HepG2 (cell line): ENCODE measurements at regions not wholly inside any gene's neighbourhood (a gene's known extent, or its start where the extent isn't known, plus 50 kb on each side); places are given as distances from the start of the nearest gene placed in this dataset.

ENCODE experiments used
- ATAC-seq: fragments of 200-7000 bp; cut with Tn5 transposase; 3 replicates; pipeline ENCODE4 v1.9.1; 2020; ENCODE audit warnings: mild to moderate bottlenecking, moderate library complexity
- BruUV-seq: library from RNA; stranded (reverse); fragments of 400-500 nt; replicated peaks from 2 replicates; lab custom pipeline; 2021; lab: Mats Ljungman, UMichigan
- CTCF ChIA-PET: fragments of 300-600 bp; formaldehyde crosslinking; extraction: SDS; loops from one replicate; lab custom pipeline; 2021; ENCODE audit warnings: low total read pairs, inconsistent platforms, low intra/inter-chr PET ratio; lab: Yijun Ruan, JAX
- POLR2A ChIA-PET: fragments of 350-600 bp; sonication (Branson Sonifier 250); formaldehyde crosslinking; loops from one replicate; lab custom pipeline; 2020; ENCODE audit warnings: antibody characterized with exemption, inconsistent platforms; lab: Yijun Ruan, JAX
- DNase-seq: peaks from one replicate; pipeline ENCODE4 v3.0.0-alpha.2; 2015; ENCODE audit warnings: low spot score
- FAIRE-seq: peaks from 3 replicates; lab custom pipeline; 2011; peaks lifted over from hg19 to GRCh38; lab: Jason Lieb, UNC
- H2AFZ ChIP-seq: one replicate; pipeline ENCODE4 v1.6.1; 2011; ENCODE audit warnings: low read length, inconsistent platforms
- H3K27ac ChIP-seq: fragments of 300-600 bp; 3 replicates; pipeline ENCODE4 v1.8.0; 2011; ENCODE audit warnings: mixed run types, mild to moderate bottlenecking, mixed read lengths, low read length, inconsistent platforms; ENCODE audit not compliant: insufficient read depth; ENCODE audit errors: extremely low read length
- H3K27me3 ChIP-seq, 2 experiments: fragments of 200-600 bp in 1 of 2; 2 replicates in 1 of 2; 3 replicates in 1 of 2; pipeline versions ENCODE4 v1.6.0 to v1.8.0; 2011; ENCODE audit warnings: low read length in 2 of 2, mild to moderate bottlenecking in 2 of 2, moderate library complexity in 2 of 2, inconsistent platforms in 1 of 2; ENCODE audit not compliant: insufficient read depth in 2 of 2, control insufficient read depth in 1 of 2
- H3K36me3 ChIP-seq, 2 experiments: fragments of 200-600 bp in 1 of 2; replicated peaks in 1 of 2; 2 replicates in 1 of 2; 3 replicates in 1 of 2; pipeline versions ENCODE4 v1.5.1 to v1.8.0; 2011; ENCODE audit warnings: low read length in 2 of 2, inconsistent platforms in 1 of 2; ENCODE audit not compliant: insufficient read depth in 2 of 2, control insufficient read depth in 1 of 2
- H3K4me1 ChIP-seq: 2 replicates; pipeline ENCODE4 v1.5.1; 2012; ENCODE audit warnings: low read length, inconsistent platforms; ENCODE audit not compliant: insufficient read depth
- H3K4me2 ChIP-seq: 2 replicates; pipeline ENCODE4 v1.6.0; 2011; ENCODE audit warnings: low read depth, low read length, inconsistent platforms
- H3K4me3 ChIP-seq, 3 experiments: fragments of 200-600 bp in 1 of 3; sonication (generic), shearing (Covaris generic) in 1 of 3; replicated peaks in 1 of 3; 2 replicates each; pipeline ENCODE4 v1.5.1; 2011 to 2016; ENCODE audit warnings: low read length in 3 of 3, inconsistent platforms in 2 of 3, low read depth in 2 of 3, mild to moderate bottlenecking in 2 of 3, control low read depth in 1 of 3, mixed read lengths in 1 of 3; ENCODE audit not compliant: insufficient read depth in 1 of 3
- H3K79me2 ChIP-seq: one replicate; pipeline ENCODE4 v1.6.1; 2011; ENCODE audit warnings: low read length, inconsistent platforms; ENCODE audit not compliant: insufficient read depth
- H3K9ac ChIP-seq: 2 replicates; pipeline ENCODE4 v1.6.0; 2011; ENCODE audit warnings: mild to moderate bottlenecking, low read depth, low read length, inconsistent platforms; ENCODE audit not compliant: insufficient read depth
- H3K9me3 ChIP-seq: 2 replicates; pipeline ENCODE4 v1.5.1; 2012; ENCODE audit warnings: mild to moderate bottlenecking, low read length
- H4K20me1 ChIP-seq: 2 replicates; pipeline ENCODE4 v1.6.0; 2011; ENCODE audit warnings: inconsistent platforms, mild to moderate bottlenecking, low read length, moderate library complexity; ENCODE audit not compliant: insufficient read depth
- CCDC6 ChIP-seq: sonication (generic); formaldehyde crosslinking; IDR thresholded peaks from 2 replicates; pipeline ENCODE4 v1.8.1; 2022; ENCODE audit warnings: mild to moderate bottlenecking, missing genetic modification reagents, moderate library complexity
- FOXK2 ChIP-seq: fragments of 450-650 bp; IDR thresholded peaks from 2 replicates; pipeline ENCODE4 v1.6.1; 2016
- GFI1 ChIP-seq: sonication (generic); formaldehyde crosslinking; IDR thresholded peaks from 2 replicates; pipeline ENCODE4 v1.5.0; 2020; ENCODE audit warnings: missing genetic modification reagents, mild to moderate bottlenecking, borderline replicate concordance
- GPN1 ChIP-seq: sonication (generic); formaldehyde crosslinking; IDR thresholded peaks from 2 replicates; pipeline ENCODE4 v1.5.1; 2020; ENCODE audit warnings: missing genetic modification reagents, borderline replicate concordance
- HNRNPH1 ChIP-seq: fragments of 200-400 bp; formaldehyde crosslinking; optimal IDR thresholded peaks from 2 replicates; pipeline ENCODE3; 2017; ENCODE audit warnings: mild to moderate bottlenecking, low read depth, low read length
- KDM6A ChIP-seq: IDR thresholded peaks from 2 replicates; pipeline ENCODE4 v1.6.1; 2016; ENCODE audit warnings: low read depth
- MAFF ChIP-seq: IDR thresholded peaks from 2 replicates; pipeline ENCODE4 v1.6.1; 2011; ENCODE audit warnings: low read depth, low read length, improper control_type of control experiment
- NCOR1 ChIP-seq: fragments of 200-600 bp; sonication (generic); IDR thresholded peaks from 2 replicates; pipeline ENCODE4 v1.7.0; 2017; ENCODE audit warnings: antibody characterized with exemption, low read length, borderline replicate concordance
- REPIN1 ChIP-seq: sonication (generic); formaldehyde crosslinking; IDR thresholded peaks from 2 replicates; pipeline ENCODE4 v1.8.0; 2022; ENCODE audit warnings: missing genetic modification reagents, low read depth, mild to moderate bottlenecking, borderline replicate concordance
- SOX6 ChIP-seq, 2 experiments: fragments of 450-650 bp in 1 of 2; sonication (generic) in 1 of 2; formaldehyde crosslinking in 1 of 2; IDR thresholded peaks; 2 replicates each; pipeline versions ENCODE4 v1.4.0 to v1.6.1; 2017 to 2020; ENCODE audit warnings: antibody characterized with exemption in 1 of 2, mild to moderate bottlenecking in 1 of 2, missing genetic modification reagents in 1 of 2
- TAF15 ChIP-seq: fragments of 200-400 bp; formaldehyde crosslinking; IDR thresholded peaks from one replicate; pipeline ENCODE4 v1.6.1; 2018; ENCODE audit warnings: mild to moderate bottlenecking, low read depth, low read length; ENCODE audit not compliant: poor library complexity, severe bottlenecking
- TBX3 ChIP-seq: fragments of 450-650 bp; IDR thresholded peaks from 2 replicates; pipeline ENCODE4 v1.6.1; 2017; ENCODE audit warnings: antibody characterized with exemption, mild to moderate bottlenecking, inconsistent platforms, borderline replicate concordance
- ZFP62 ChIP-seq: sonication (generic); formaldehyde crosslinking; IDR thresholded peaks from 2 replicates; pipeline ENCODE4 v1.4.0; 2020; ENCODE audit warnings: missing genetic modification reagents
- ZNF232 ChIP-seq: sonication (generic); formaldehyde crosslinking; IDR thresholded peaks from 2 replicates; pipeline ENCODE4 v1.4.0; 2020; ENCODE audit warnings: missing genetic modification reagents, borderline replicate concordance
- ZNF354B ChIP-seq: sonication (generic); formaldehyde crosslinking; IDR thresholded peaks from 2 replicates; pipeline ENCODE4 v1.8.0; 2022; ENCODE audit warnings: mild to moderate bottlenecking, missing genetic modification reagents
- ZNF614 ChIP-seq: IDR thresholded peaks from 2 replicates; pipeline ENCODE4 v1.6.1; 2018; ENCODE audit warnings: missing biosample characterization, missing genetic modification reagents, inconsistent platforms, borderline replicate concordance
- WGBS: methylation state at CpG from one replicate; pipeline ENCODE4 v1.1.6; 2017; ENCODE audit warnings: low lambda C conversion rate; 5-methylcytosine and 5-hydroxymethylcytosine counted together
- in situ Hi-C: cut with HindIII; loops from 2 replicates; pipeline ENCODE4 v1.10.0; 2017; ENCODE audit warnings: low pct_unique_long_range_greater_than_20kb; ENCODE audit not compliant: extremely low pct_ligation_motif_present
- intact Hi-C: fragments of 100-400 bp; cut with micrococcal nuclease; formaldehyde crosslinking; loops from one replicate; pipeline ENCODE4 v1.10.0; 2022; ENCODE audit not compliant: unreplicated experiment
- TF ChIP-seq, protein P1 (sequence below): fragments of 450-650 bp; IDR thresholded peaks from 2 replicates; pipeline ENCODE4 v1.6.1; 2016
- TF ChIP-seq, protein P2 (sequence below): IDR thresholded peaks from 2 replicates; pipeline ENCODE4 v1.6.1; 2016; ENCODE audit warnings: low read depth
- TF ChIP-seq, protein P3 (sequence below): sonication (generic); formaldehyde crosslinking; IDR thresholded peaks from 2 replicates; pipeline ENCODE4 v1.4.0; 2020; ENCODE audit warnings: missing genetic modification reagents

DNA sequence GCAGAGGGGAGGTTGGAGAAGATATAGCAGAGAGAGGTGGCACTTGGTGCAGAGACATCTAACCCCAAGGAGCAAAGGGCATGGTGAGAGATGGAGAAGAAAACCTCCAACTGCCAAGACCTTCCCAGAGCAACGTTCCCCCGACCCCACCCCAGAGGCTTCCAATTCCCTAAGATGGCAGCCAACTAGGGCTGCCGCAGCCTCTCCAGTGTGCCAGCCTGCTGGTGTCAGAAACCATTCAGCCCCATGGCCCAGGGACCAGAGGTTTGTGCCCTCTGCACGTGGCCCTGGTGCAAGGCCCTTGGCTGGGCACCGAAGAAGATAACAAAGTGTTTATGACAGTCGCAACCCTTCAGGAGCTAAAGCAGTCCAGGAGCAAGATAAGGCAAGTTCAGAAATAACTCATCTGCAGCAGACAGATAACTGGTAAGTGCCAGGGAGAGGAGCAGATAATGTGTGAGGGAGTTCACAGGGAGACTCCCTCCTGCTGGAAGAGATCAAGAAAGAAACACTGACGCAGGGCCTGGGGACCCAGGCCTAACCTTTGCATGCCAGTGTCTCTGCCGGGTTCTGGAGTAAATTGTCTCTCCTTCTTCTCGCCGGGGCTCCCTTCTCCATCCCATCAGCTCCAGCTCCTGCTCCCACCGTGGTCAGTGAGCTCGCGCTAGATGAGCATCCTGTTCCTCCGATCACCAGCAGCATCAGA lies 66.1 kb upstream of the ID2 start:
- TF ChIP-seq ZNF614 (no peak), MAFF (no peak), KDM6A (CRISPR knock-in tag) (no peak), GPN1 (CRISPR knock-in tag) (no peak), HNRNPH1 (no peak), GFI1 (CRISPR knock-in tag) (no peak), NCOR1 (no peak), FOXK2 (no peak), SOX6 (IDR thresholded peaks at IDR 0.05) (no peak), SOX6 (CRISPR knock-in tag; IDR thresholded peaks at IDR 0.05) (no peak), CCDC6 (no peak), ZNF232 (CRISPR knock-in tag) (no peak), ZFP62 (CRISPR knock-in tag) (no peak), TBX3 (no peak), REPIN1 (no peak), TAF15 (no peak), ZNF354B (no peak)
- TF ChIP-seq, protein P1, sequence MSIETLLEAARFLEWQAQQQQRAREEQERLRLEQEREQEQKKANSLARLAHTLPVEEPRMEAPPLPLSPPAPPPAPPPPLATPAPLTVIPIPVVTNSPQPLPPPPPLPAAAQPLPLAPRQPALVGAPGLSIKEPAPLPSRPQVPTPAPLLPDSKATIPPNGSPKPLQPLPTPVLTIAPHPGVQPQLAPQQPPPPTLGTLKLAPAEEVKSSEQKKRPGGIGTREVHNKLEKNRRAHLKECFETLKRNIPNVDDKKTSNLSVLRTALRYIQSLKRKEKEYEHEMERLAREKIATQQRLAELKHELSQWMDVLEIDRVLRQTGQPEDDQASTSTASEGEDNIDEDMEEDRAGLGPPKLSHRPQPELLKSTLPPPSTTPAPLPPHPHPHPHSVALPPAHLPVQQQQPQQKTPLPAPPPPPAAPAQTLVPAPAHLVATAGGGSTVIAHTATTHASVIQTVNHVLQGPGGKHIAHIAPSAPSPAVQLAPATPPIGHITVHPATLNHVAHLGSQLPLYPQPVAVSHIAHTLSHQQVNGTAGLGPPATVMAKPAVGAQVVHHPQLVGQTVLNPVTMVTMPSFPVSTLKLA, result no peak
- TF ChIP-seq, protein P2, sequence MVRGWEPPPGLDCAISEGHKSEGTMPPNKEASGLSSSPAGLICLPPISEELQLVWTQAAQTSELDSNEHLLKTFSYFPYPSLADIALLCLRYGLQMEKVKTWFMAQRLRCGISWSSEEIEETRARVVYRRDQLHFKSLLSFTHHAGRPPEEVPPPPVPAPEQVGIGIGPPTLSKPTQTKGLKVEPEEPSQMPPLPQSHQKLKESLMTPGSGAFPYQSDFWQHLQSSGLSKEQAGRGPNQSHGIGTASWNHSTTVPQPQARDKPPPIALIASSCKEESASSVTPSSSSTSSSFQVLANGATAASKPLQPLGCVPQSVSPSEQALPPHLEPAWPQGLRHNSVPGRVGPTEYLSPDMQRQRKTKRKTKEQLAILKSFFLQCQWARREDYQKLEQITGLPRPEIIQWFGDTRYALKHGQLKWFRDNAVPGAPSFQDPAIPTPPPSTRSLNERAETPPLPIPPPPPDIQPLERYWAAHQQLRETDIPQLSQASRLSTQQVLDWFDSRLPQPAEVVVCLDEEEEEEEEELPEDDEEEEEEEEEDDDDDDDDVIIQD (CRISPR knock-in tag), result no peak
- TF ChIP-seq, protein P3, sequence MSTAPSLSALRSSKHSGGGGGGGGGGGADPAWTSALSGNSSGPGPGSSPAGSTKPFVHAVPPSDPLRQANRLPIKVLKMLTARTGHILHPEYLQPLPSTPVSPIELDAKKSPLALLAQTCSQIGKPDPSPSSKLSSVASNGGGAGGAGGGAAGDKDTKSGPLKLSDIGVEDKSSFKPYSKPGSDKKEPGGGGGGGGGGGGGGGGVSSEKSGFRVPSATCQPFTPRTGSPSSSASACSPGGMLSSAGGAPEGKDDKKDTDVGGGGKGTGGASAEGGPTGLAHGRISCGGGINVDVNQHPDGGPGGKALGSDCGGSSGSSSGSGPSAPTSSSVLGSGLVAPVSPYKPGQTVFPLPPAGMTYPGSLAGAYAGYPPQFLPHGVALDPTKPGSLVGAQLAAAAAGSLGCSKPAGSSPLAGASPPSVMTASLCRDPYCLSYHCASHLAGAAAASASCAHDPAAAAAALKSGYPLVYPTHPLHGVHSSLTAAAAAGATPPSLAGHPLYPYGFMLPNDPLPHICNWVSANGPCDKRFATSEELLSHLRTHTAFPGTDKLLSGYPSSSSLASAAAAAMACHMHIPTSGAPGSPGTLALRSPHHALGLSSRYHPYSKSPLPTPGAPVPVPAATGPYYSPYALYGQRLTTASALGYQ, result no peak
- in situ Hi-C loops (no loop called here), intact Hi-C loops (no loop called here)
- H3K9me3 ChIP-seq, result no peaks in the 10 kb centered on the region; the same call in 1 of the 2 replicates
- no peak for DNase-seq
- ChIA-PET POLR2A (interaction anchor here (1.4 to 2.2 kb wide), 2 partner anchors 11 to 63 kb away, joined by 3 to 5 read pairs; no protein-coding TSS in a partner anchor), CTCF (no interaction called here)
- H3K4me3 ChIP-seq, result no peak overlapping the region
- BruUV-seq, result no TSS peak
- peaks cover 46% of the 10 kb centered on the region for H3K4me1 ChIP-seq
- no peaks in the 10 kb centered on the region for H3K36me3 ChIP-seq
- 80% methylated on average over 14 of the region's 14 CpGs for WGBS
- no peak overlapping the region for H3K27ac ChIP-seq
- no peak overlapping the region for H2AFZ ChIP-seq
- ATAC-seq, result no peak
- no peaks in the 10 kb centered on the region for H3K27me3 ChIP-seq
- no peak overlapping the region for H3K4me2 ChIP-seq
- H3K79me2 ChIP-seq, result no peaks in the 10 kb centered on the region
- FAIRE-seq, result no peak
- no peak overlapping the region for H3K9ac ChIP-seq
- no peaks in the 10 kb centered on the region for H4K20me1 ChIP-seq
